MCF 10A (cell line): ENCODE measurements at regions not wholly inside any gene's neighbourhood (a gene's known extent, or its start where the extent isn't known, plus 50 kb on each side); places are given as distances from the start of the nearest gene placed in this dataset.

ENCODE experiments used
- BruUV-seq: library from RNA; stranded (reverse); fragments of 400-500 nt; replicated peaks from 2 replicates; lab custom pipeline; 2021; lab: Mats Ljungman, UMichigan
- CTCF ChIA-PET: fragments of 300-600 bp; sonication (Branson Sonifier 250); formaldehyde crosslinking; extraction: SDS; loops from one replicate; lab custom pipeline; 2021; ENCODE audit warnings: antibody characterized with exemption, inconsistent platforms; lab: Yijun Ruan, JAX
- POLR2A ChIA-PET: fragments of 300-600, 350-650 bp; sonication (Branson Sonifier 250); formaldehyde crosslinking; extraction: SDS; loops from one replicate; lab custom pipeline; 2020; ENCODE audit warnings: antibody characterized with exemption, inconsistent platforms; lab: Yijun Ruan, JAX
- DNase-seq: peaks from one replicate; pipeline ENCODE4 v3.0.0-alpha.2; 2018; ENCODE audit not compliant: unreplicated experiment
- H3K27ac Mint-ChIP-seq: one replicate; pipeline ENCODE4 v1.8.0; 2022; ENCODE audit warnings: mild to moderate bottlenecking, low read depth, mixed read lengths; ENCODE audit not compliant: unreplicated experiment
- H3K27me3 Mint-ChIP-seq: one replicate; pipeline ENCODE4 v1.8.0; 2022; ENCODE audit warnings: mixed read lengths; ENCODE audit not compliant: insufficient read depth, unreplicated experiment
- H3K36me3 Mint-ChIP-seq: one replicate; pipeline ENCODE4 v1.8.0; 2022; ENCODE audit warnings: mild to moderate bottlenecking, moderate library complexity, mixed read lengths; ENCODE audit not compliant: insufficient read depth, unreplicated experiment
- H3K4me1 Mint-ChIP-seq: one replicate; pipeline ENCODE4 v1.8.0; 2022; ENCODE audit warnings: mixed read lengths; ENCODE audit not compliant: insufficient read depth, unreplicated experiment
- H3K4me3 Mint-ChIP-seq: one replicate; pipeline ENCODE4 v1.8.0; 2022; ENCODE audit warnings: mild to moderate bottlenecking, moderate library complexity, mixed read lengths; ENCODE audit not compliant: unreplicated experiment
- H3K9me3 Mint-ChIP-seq: one replicate; pipeline ENCODE4 v1.8.0; 2022; ENCODE audit warnings: mixed read lengths; ENCODE audit not compliant: unreplicated experiment
- CTCF ChIP-seq: fragments of 200-600 bp; IDR thresholded peaks from one replicate; pipeline ENCODE4 v1.8.0; 2022; ENCODE audit warnings: antibody characterized with exemption, mild to moderate bottlenecking; ENCODE audit not compliant: unreplicated experiment
- intact Hi-C: fragments of 100-400 bp; cut with micrococcal nuclease; formaldehyde crosslinking; loops from 2 replicates; pipeline ENCODE4 v1.14.1; 2022

GRCh38 chr1:212555426-212555825 lies 53.1 kb upstream of the ATF3 start:
- no TSS peak for BruUV-seq
- intact Hi-C loops, result no loop called here
- peaks cover 10% of the 10 kb centered on the region for H3K4me1 Mint-ChIP-seq
- DNase-seq, result no peak
- no peak overlapping the region for H3K4me3 Mint-ChIP-seq
- no peaks in the 10 kb centered on the region for H3K27me3 Mint-ChIP-seq
- CTCF ChIA-PET, result interaction anchor here (0.9 to 2.1 kb wide), 3 partner anchors 41 to 98 kb away, joined by 4 to 18 read pairs (median 6); no protein-coding TSS in a partner anchor
- no peak overlapping the region for H3K27ac Mint-ChIP-seq
- H3K36me3 Mint-ChIP-seq, result no peaks in the 10 kb centered on the region
- H3K9me3 Mint-ChIP-seq, result no peaks in the 10 kb centered on the region
- TF ChIP-seq CTCF, result no peak
- POLR2A ChIA-PET, result interaction anchor here (0.6 to 6.1 kb wide), 10 partner anchors 8 to 459 kb away, joined by 3 to 65 read pairs (median 6); partner anchors contain the start of gene ATF3

DNA sequence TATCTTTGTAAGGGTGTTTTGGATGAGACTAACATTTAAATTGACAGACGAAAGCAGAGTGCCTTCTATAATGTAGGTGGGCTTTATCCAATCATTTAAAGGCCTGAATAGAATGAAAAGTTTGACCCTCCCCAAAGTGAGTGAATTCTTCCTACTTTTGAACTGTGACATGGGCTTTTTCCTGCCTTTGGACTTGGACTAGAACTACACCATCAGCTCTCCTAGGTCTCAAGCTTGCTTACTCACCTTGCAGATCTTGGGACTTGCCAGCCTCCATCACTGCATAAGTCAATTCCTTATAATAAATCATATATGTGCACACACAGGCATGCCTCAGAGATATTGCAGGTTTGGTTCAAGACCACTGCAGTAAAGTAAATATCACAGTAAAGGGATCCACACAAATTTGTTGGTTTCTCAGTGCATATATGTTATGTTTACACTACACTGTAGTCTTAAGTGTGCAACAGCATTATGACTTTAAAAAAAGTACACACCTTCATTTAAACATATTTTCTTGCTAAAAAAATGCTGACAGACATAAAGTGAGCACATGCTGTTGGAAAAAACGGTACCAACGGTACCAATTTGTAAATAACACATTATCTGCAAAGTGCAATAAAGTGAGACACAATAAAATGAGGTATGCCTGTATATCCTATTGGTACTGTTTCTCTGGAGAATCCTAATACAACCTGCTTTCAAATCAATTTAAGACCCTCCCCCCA lies 51.6 kb upstream of the ATF3 start:
- POLR2A ChIA-PET, result interaction anchor here (0.8 to 6.1 kb wide), 9 partner anchors 10 to 266 kb away, joined by 3 to 65 read pairs (median 15); partner anchors contain the start of gene ATF3

DNA sequence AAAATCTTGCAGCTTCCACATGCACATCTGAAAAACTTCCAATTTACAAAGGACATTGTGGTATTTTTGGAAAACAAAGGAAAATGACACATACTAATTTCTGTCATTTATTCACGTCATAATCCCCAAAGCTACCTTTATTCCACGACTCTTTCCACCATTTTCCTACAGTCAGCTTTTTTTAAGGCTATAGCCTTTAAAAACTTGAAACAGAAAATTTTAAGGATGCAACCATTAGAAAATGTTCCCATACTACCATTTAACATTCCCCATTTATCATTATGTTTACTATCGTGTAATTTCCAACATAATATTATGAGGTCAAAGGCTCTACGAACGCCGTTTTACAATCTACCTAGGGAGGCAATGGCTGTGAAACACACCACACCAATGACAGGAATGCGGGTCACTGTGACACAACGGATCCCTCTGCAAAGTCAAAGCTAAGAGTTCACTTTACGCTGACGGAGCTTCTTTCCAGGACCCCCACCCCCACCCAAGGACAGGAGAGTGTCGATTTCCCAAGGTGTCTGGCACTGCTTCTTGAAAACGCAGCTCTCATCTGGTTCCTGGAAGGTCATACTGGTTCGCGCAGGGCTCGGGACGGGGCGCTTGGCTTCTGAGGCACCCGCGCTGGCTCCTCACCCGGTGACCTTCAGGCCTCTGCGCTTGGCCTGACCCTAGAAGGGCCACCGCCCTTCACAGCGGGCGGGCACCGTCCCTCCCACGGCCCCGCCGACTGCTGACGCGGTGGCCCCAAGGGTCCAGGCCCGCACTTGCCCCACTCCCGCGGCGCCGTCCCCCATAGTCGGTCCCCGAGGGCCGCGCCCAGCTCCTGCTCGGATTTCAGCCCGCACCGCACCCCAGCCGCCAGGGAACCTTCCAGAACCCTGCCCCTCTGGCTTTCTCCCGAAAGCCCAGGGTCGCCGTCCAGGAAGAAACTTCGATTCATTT lies 50.5 kb upstream of the ATF3 start:
- no peak for DNase-seq
- Mint-ChIP-seq H3K27me3 (no peaks in the 10 kb centered on the region), H3K4me1 (peaks cover 16% of the 10 kb centered on the region), H3K9me3 (no peaks in the 10 kb centered on the region), H3K27ac (peak overlapping the region; percentile 99), H3K36me3 (no peaks in the 10 kb centered on the region), H3K4me3 (peak overlapping the region; percentile 70)
- ChIA-PET POLR2A (interaction anchor here (0.6 to 6.1 kb wide), 27 partner anchors 8 to 674 kb away, joined by 3 to 65 read pairs (median 4); partner anchors contain the start of genes ATF3 and FLVCR1), CTCF (interaction anchor here (0.6 to 2.7 kb wide), 8 partner anchors 14 to 1936 kb away, joined by 3 to 12 read pairs (median 3); no protein-coding TSS in a partner anchor)
- TF ChIP-seq CTCF, result no peak
- BruUV-seq, result TSS peak; percentile 65
- intact Hi-C loops, result loop anchor here (2.0 kb wide), 2 partner anchors 51 to 69 kb away; partner anchors contain the start of gene ATF3

More for the DNA sequence above, 51.6 kb upstream of the ATF3 start:
- DNase-seq, result no peak
- H3K4me1 Mint-ChIP-seq, result peaks cover 16% of the 10 kb centered on the region
- H3K27me3 Mint-ChIP-seq, result no peaks in the 10 kb centered on the region
- CTCF ChIA-PET, result interaction anchor here (0.9 to 1.7 kb wide), 3 partner anchors 8 to 102 kb away, joined by 4 to 7 read pairs (median 5); no protein-coding TSS in a partner anchor
- TF ChIP-seq CTCF, result no peak
- no peaks in the 10 kb centered on the region for H3K36me3 Mint-ChIP-seq
- no TSS peak for BruUV-seq
- H3K4me3 Mint-ChIP-seq, result no peak overlapping the region
- intact Hi-C loops, result no loop called here
- no peak overlapping the region for H3K27ac Mint-ChIP-seq
- H3K9me3 Mint-ChIP-seq, result no peaks in the 10 kb centered on the region
